ENCODE measurements at regions not wholly inside any gene's neighbourhood (a gene's known extent, or its start where the extent isn't known, plus 50 kb on each side); places are given as distances from the start of the nearest gene placed in this dataset.

DNA sequence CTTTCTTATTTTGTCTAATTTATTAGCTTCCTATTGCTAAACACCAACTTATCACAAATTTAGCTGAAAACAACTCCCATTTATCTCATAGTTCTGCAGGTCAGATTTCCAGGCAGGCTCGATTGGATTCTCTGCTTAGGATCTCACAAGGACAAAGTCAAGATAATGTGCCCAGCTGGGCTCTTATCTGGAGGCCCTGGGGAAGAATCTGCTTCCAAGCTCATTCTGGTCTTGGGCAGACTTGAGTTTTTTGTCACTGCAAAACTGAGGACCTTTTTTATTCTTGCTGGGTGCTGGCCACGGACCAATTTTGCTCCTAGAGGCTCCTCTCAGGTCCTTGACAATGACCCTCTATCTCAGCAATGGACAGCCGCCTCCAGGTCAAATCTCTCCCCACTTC, 215.5 kb downstream of the TRIB2 start:
- H3K4me1 ChIP-seq = peaks cover 0 to 40% (median 3%) of the 10 kb centered on the region in 4 donors
- peak overlapping the region in 1 of 4 donors; percentile 42 for H3K27ac ChIP-seq
- H3K27me3 ChIP-seq = no peaks in the 10 kb centered on the region
- 62 to 64% methylated on average over 3 of the region's 3 CpGs for WGBS, 2 donors
- no peak for DNase-seq (ENCODE audit: low spot score in 2 of 2)
- H3K4me3 ChIP-seq = no peak overlapping the region
- no peaks in the 10 kb centered on the region for H3K9me3 ChIP-seq
- H3K36me3 ChIP-seq = no peaks in the 10 kb centered on the region
- TF ChIP-seq, protein P1, sequence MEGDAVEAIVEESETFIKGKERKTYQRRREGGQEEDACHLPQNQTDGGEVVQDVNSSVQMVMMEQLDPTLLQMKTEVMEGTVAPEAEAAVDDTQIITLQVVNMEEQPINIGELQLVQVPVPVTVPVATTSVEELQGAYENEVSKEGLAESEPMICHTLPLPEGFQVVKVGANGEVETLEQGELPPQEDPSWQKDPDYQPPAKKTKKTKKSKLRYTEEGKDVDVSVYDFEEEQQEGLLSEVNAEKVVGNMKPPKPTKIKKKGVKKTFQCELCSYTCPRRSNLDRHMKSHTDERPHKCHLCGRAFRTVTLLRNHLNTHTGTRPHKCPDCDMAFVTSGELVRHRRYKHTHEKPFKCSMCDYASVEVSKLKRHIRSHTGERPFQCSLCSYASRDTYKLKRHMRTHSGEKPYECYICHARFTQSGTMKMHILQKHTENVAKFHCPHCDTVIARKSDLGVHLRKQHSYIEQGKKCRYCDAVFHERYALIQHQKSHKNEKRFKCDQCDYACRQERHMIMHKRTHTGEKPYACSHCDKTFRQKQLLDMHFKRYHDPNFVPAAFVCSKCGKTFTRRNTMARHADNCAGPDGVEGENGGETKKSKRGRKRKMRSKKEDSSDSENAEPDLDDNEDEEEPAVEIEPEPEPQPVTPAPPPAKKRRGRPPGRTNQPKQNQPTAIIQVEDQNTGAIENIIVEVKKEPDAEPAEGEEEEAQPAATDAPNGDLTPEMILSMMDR (IDR thresholded peaks at IDR 0.05) = no peak
- TF ChIP-seq POLR2A (IDR thresholded peaks at IDR 0.05) (no peak), EP300 (IDR thresholded peaks at IDR 0.05) (no peak)

DNA sequence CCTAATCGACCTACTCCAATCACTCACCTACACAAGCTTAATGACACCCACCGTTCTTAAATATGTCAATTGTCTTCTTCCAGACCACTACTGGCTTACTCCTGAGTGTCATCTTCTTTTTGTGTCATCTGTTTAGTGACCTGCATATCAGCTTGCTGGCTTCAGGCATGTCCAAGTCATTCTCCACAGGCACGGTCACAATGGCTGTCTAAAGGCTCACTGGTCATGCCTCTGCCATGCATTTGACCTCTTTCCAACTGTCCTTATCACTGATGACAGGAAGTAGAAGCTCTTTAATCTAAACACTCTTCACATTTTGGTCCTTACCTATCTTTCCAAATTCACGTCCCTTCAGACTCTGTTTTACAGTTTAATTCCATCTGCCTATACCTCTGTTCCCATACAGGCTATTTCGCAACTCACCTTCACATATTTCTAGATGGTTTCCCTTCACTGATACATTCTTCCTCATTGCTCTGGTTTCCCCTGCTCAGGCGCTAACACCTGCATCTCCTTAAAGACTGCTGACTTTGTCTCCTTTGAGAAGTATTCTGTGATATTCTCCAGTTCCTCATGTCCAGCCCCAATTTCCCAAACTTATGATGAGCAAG, 217.5 kb downstream of the TRIB2 start:
- peaks cover 0 to 30% (median 3%) of the 10 kb centered on the region in 4 donors for H3K4me1 ChIP-seq
- H3K9me3 ChIP-seq = no peaks in the 10 kb centered on the region
- peak overlapping the region in 2 of 4 donors; percentile 29 to 67 for H3K27ac ChIP-seq
- 93 to 95% methylated on average over 6 of the region's 6 CpGs for WGBS, 2 donors
- no peak overlapping the region for H3K4me3 ChIP-seq
- TF ChIP-seq POLR2A (IDR thresholded peaks at IDR 0.05) (no peak), EP300 (IDR thresholded peaks at IDR 0.05) (no peak)
- no peaks in the 10 kb centered on the region for H3K36me3 ChIP-seq
- H3K27me3 ChIP-seq = no peaks in the 10 kb centered on the region
- DNase-seq (ENCODE audit: low spot score in 2 of 2) = no peak

DNA sequence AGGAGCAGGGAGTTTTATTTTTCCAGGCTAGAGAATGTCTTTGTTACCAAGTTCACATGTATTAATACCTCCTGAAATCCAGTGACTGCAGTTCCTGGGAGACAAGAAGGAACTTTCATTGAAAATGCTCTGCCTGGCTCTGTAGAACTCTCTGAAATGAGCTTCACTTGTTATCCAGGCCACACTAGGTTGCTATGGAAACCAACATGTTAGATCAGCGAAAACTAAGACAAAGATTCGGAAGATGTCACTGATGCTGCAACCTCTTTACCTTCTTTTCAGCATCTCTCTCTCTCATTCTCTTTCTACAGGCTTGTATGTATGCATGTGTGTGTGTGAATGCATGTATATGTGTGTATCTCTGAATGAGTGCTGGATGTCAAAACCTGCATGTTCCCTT, 218.5 kb downstream of the TRIB2 start:
- DNase-seq (ENCODE audit: low spot score in 2 of 2) = no peak
- Histone ChIP-seq H3K27ac (peak overlapping the region in 2 of 4 donors; percentile 29 to 67), H3K9me3 (no peaks in the 10 kb centered on the region), H3K36me3 (no peaks in the 10 kb centered on the region), H3K4me3 (no peak overlapping the region), H3K4me1 (peaks cover 0 to 24% (median 0%) of the 10 kb centered on the region in 4 donors), H3K27me3 (no peaks in the 10 kb centered on the region)
- 55 to 57% methylated on average over 2 of the region's 2 CpGs for WGBS, 2 donors
- TF ChIP-seq POLR2A (IDR thresholded peaks at IDR 0.05) (no peak), EP300 (IDR thresholded peaks at IDR 0.05) (no peak)
- TF ChIP-seq, protein P1 (IDR thresholded peaks at IDR 0.05) = no peak

DNA sequence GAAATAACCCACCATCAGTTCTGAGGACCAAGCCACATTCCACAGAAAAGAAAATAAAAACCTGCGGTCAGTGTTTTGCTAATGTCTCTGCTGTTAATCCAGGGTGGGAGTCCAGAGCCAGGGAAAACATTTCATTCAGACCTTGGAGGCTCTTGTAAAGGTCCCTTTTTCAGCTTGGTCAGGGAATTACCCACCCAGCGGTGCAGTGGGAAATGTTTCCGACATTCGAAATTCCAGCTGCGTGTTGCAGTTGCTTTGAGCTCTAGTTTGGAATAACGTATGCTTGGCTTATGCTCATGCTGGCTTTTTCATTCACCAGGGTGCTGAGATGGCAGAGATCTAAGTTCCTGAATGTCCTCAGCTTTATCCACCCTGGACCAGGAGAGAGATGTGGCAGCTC, 219.1 kb downstream of the TRIB2 start:
- Histone ChIP-seq H3K9me3 (no peaks in the 10 kb centered on the region), H3K27me3 (no peaks in the 10 kb centered on the region), H3K36me3 (no peaks in the 10 kb centered on the region), H3K4me3 (no peak overlapping the region), H3K4me1 (peaks cover 0 to 23% (median 0%) of the 10 kb centered on the region in 4 donors), H3K27ac (peak overlapping the region in 2 of 4 donors; percentile 41 to 67)
- TF ChIP-seq, protein P1 (IDR thresholded peaks at IDR 0.05) = no peak
- TF ChIP-seq EP300 (IDR thresholded peaks at IDR 0.05) (no peak), POLR2A (IDR thresholded peaks at IDR 0.05) (no peak)
- 43 to 54% methylated on average over 6 of the region's 6 CpGs for WGBS, 2 donors
- no peak for DNase-seq (ENCODE audit: low spot score in 2 of 2)

DNA sequence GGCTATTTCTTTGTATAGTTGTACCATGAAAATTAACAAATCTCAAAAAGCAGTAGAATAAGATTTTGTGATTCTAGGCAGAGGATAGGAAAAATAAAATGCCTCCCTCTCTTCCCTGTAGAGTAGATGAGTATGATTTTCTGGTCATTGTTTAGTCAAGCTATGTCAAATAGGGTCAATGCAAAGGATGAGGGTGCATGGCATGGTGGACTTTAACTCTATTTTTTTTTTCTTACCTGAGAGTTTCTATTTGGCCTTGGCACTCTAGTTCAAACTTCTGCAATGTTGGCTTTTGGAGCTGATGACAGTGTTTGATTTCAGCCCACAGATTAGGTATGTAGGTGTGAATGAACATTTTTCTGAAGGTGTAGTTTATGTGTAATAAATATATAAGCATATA, 224.5 kb downstream of the TRIB2 start:
- TF ChIP-seq POLR2A (IDR thresholded peaks at IDR 0.05) (no peak), EP300 (IDR thresholded peaks at IDR 0.05) (no peak)
- TF ChIP-seq, protein P1 (IDR thresholded peaks at IDR 0.05) = no peak
- H3K27ac ChIP-seq = no peak overlapping the region
- no peak for DNase-seq (ENCODE audit: low spot score in 2 of 2)
- no peaks in the 10 kb centered on the region for H3K36me3 ChIP-seq
- peaks cover 0 to 3% (median 0%) of the 10 kb centered on the region in 4 donors for H3K4me1 ChIP-seq
- H3K27me3 ChIP-seq = no peaks in the 10 kb centered on the region
- H3K4me3 ChIP-seq = no peak overlapping the region
- H3K9me3 ChIP-seq = no peaks in the 10 kb centered on the region

Measured in tibial nerve (tissue), 4 donors.